ENCODE measurements at regions not wholly inside any gene's neighbourhood (a gene's known extent, or its start where the extent isn't known, plus 50 kb on each side); places are given as distances from the start of the nearest gene placed in this dataset.

DNA sequence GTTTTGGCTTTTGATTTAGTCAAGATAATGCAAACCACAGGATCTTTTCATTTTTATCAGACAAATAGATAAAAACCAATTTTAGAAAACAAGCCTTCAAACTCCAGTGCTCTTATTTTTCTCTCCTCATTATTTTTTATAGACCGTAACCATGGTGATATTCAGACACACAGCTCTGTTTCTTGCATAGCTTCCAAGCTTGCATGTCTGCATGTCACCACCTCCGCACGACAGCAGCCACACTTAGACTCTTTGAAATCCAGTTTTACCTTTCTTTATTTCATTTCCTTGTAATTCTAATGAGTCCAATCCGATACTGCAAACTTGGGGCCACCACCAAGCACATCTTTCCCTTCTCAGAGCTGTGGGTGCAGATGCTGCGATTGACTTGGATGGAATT lies 94.3 kb upstream of the GPM6A start:
- no peak for DNase-seq (ENCODE audit: low read depth, low spot score)
- BruUV-seq (replicated peaks), result no TSS peak
- H3K4me3 ChIP-seq (replicated peaks in 1 of 2; ENCODE audit: low read depth in 1 of 2, low read length in 2 of 2), result no peak overlapping the region

More for the DNA sequence above, 94.3 kb upstream of the GPM6A start:
- intact Hi-C loops (cut with micrococcal nuclease), result no loop called here
- TF ChIP-seq EZH2 (IDR thresholded peaks at IDR 0.05) (no peak), SP1 (IDR thresholded peaks at IDR 0.05; ENCODE audit: low read depth) (no peak), ZNF274 (IDR thresholded peaks at IDR 0.05; ENCODE audit: low read depth, low read length) (no peak), POLR2A (IDR thresholded peaks at IDR 0.05; ENCODE audit: borderline replicate concordance, extremely low read depth, insufficient read depth, insufficient read length) (no peak), JUND (IDR thresholded peaks at IDR 0.05) (no peak), EGR1 (IDR thresholded peaks at IDR 0.05; ENCODE audit: low read depth) (no peak), CBX3 (IDR thresholded peaks at IDR 0.05; ENCODE audit: low read depth) (no peak), ELF1 (IDR thresholded peaks at IDR 0.05; ENCODE audit: borderline replicate concordance, low read depth) (no peak), YY1 (IDR thresholded peaks at IDR 0.05; ENCODE audit: extremely low read depth, insufficient replicate concordance, low read depth, low read length) (no peak), ZFX (IDR thresholded peaks at IDR 0.05) (no peak), FOSL1 (IDR thresholded peaks at IDR 0.05; ENCODE audit: low read depth) (no peak), TCF7L2 (IDR thresholded peaks at IDR 0.05; ENCODE audit: borderline replicate concordance, extremely low read depth, insufficient read depth, insufficient read length) (no peak), EZH2phosphoT487 (IDR thresholded peaks at IDR 0.05; ENCODE audit: borderline replicate concordance) (no peak), POLR2AphosphoS5 (IDR thresholded peaks at IDR 0.05; ENCODE audit: low read depth, low read length) (no peak), SRF (IDR thresholded peaks at IDR 0.05; ENCODE audit: low read depth) (no peak), RAD21 (IDR thresholded peaks at IDR 0.05; ENCODE audit: low read depth) (no peak)
- TF ChIP-seq, protein P1, sequence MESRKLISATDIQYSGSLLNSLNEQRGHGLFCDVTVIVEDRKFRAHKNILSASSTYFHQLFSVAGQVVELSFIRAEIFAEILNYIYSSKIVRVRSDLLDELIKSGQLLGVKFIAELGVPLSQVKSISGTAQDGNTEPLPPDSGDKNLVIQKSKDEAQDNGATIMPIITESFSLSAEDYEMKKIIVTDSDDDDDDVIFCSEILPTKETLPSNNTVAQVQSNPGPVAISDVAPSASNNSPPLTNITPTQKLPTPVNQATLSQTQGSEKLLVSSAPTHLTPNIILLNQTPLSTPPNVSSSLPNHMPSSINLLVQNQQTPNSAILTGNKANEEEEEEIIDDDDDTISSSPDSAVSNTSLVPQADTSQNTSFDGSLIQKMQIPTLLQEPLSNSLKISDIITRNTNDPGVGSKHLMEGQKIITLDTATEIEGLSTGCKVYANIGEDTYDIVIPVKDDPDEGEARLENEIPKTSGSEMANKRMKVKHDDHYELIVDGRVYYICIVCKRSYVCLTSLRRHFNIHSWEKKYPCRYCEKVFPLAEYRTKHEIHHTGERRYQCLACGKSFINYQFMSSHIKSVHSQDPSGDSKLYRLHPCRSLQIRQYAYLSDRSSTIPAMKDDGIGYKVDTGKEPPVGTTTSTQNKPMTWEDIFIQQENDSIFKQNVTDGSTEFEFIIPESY (IDR thresholded peaks at IDR 0.05; ENCODE audit: extremely low read depth, insufficient replicate concordance, low read length), result no peak
- TF ChIP-seq, protein P2, sequence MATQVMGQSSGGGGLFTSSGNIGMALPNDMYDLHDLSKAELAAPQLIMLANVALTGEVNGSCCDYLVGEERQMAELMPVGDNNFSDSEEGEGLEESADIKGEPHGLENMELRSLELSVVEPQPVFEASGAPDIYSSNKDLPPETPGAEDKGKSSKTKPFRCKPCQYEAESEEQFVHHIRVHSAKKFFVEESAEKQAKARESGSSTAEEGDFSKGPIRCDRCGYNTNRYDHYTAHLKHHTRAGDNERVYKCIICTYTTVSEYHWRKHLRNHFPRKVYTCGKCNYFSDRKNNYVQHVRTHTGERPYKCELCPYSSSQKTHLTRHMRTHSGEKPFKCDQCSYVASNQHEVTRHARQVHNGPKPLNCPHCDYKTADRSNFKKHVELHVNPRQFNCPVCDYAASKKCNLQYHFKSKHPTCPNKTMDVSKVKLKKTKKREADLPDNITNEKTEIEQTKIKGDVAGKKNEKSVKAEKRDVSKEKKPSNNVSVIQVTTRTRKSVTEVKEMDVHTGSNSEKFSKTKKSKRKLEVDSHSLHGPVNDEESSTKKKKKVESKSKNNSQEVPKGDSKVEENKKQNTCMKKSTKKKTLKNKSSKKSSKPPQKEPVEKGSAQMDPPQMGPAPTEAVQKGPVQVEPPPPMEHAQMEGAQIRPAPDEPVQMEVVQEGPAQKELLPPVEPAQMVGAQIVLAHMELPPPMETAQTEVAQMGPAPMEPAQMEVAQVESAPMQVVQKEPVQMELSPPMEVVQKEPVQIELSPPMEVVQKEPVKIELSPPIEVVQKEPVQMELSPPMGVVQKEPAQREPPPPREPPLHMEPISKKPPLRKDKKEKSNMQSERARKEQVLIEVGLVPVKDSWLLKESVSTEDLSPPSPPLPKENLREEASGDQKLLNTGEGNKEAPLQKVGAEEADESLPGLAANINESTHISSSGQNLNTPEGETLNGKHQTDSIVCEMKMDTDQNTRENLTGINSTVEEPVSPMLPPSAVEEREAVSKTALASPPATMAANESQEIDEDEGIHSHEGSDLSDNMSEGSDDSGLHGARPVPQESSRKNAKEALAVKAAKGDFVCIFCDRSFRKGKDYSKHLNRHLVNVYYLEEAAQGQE (IDR thresholded peaks at IDR 0.05; ENCODE audit: low read depth), result no peak
- TF ChIP-seq, protein P3, sequence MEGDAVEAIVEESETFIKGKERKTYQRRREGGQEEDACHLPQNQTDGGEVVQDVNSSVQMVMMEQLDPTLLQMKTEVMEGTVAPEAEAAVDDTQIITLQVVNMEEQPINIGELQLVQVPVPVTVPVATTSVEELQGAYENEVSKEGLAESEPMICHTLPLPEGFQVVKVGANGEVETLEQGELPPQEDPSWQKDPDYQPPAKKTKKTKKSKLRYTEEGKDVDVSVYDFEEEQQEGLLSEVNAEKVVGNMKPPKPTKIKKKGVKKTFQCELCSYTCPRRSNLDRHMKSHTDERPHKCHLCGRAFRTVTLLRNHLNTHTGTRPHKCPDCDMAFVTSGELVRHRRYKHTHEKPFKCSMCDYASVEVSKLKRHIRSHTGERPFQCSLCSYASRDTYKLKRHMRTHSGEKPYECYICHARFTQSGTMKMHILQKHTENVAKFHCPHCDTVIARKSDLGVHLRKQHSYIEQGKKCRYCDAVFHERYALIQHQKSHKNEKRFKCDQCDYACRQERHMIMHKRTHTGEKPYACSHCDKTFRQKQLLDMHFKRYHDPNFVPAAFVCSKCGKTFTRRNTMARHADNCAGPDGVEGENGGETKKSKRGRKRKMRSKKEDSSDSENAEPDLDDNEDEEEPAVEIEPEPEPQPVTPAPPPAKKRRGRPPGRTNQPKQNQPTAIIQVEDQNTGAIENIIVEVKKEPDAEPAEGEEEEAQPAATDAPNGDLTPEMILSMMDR (IDR thresholded peaks at IDR 0.05 in 2 of 3, conservative IDR thresholded peaks at IDR 0.05 in 1 of 3; ENCODE audit: borderline replicate concordance in 1 of 3, insufficient read depth in 1 of 3, low read depth in 2 of 3, low read length in 2 of 3), result no peak
- TF ChIP-seq, protein P4, sequence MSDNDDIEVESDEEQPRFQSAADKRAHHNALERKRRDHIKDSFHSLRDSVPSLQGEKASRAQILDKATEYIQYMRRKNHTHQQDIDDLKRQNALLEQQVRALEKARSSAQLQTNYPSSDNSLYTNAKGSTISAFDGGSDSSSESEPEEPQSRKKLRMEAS (IDR thresholded peaks at IDR 0.05), result no peak
- Histone ChIP-seq H2AFZ (ENCODE audit: low read depth, low read length, poor library complexity, severe bottlenecking) (no peak overlapping the region), H4K20me1 (ENCODE audit: insufficient read depth) (no peaks in the 10 kb centered on the region), H3K9me2 (ENCODE audit: insufficient read depth) (no peaks in the 10 kb centered on the region), H3K79me2 (ENCODE audit: insufficient read depth, low read length) (no peaks in the 10 kb centered on the region), H3K4me2 (ENCODE audit: low read length) (no peak overlapping the region), H3K4me1 (ENCODE audit: control insufficient read depth in 1 of 2, insufficient read depth in 2 of 2, low read length in 2 of 2) (no peaks in the 10 kb centered on the region), H3K27me3 (ENCODE audit: insufficient read depth, low read length) (no peaks in the 10 kb centered on the region), H3K9ac (ENCODE audit: low read length) (no peak overlapping the region), H3K9me3 (ENCODE audit: control insufficient read depth in 1 of 2, insufficient read depth in 1 of 2, low read depth in 1 of 2, low read length in 2 of 2) (no peaks in the 10 kb centered on the region), H3K36me3 (ENCODE audit: control insufficient read depth in 1 of 2, insufficient read depth in 2 of 2, low read length in 2 of 2) (no peaks in the 10 kb centered on the region), H3K27ac (ENCODE audit: low read depth, low read length) (no peak overlapping the region)
- ChIA-PET CTCF (no interaction called here), RAD21 (ENCODE audit: low non-redundant PET in 1 of 2, low total read pairs in 2 of 2, uncharacterized antibody in 2 of 2, unreplicated experiment in 2 of 2) (no interaction called here), POLR2A (no interaction called here)
- no peak for ATAC-seq
